ENCODE measurements at regions not wholly inside any gene's neighbourhood (a gene's known extent, or its start where the extent isn't known, plus 50 kb on each side); places are given as distances from the start of the nearest gene placed in this dataset.

GRCh38 chr6:90918361-90918760 lies 331.5 kb upstream of the MAP3K7 start:
- ATAC-seq (no peak), DNase-seq (ENCODE audit: low spot score) (no peak)

- no peak for ATAC-seq
- DNase-seq (ENCODE audit: low spot score): no peak
Observed at GRCh38 chr6:90917376-90917775, 330.5 kb upstream of the MAP3K7 start.

- ATAC-seq: no peak
- DNase-seq (ENCODE audit: low spot score): no peak
Observed at GRCh38 chr6:90916968-90917367, 330.1 kb upstream of the MAP3K7 start.

- ATAC-seq (no peak), DNase-seq (ENCODE audit: low spot score) (no peak)
Observed at GRCh38 chr6:90915224-90915915, 328.5 kb upstream of the MAP3K7 start.

- no peak for ATAC-seq
Observed at GRCh38 chr6:90914312-90914711, 327.4 kb upstream of the MAP3K7 start.

GRCh38 chr6:90913266-90913960 lies 326.5 kb upstream of the MAP3K7 start:
- DNase-seq (ENCODE audit: low spot score): no peak

More at GRCh38 chr6:90914312-90914711, 327.4 kb upstream of the MAP3K7 start:
- no peak for DNase-seq (ENCODE audit: low spot score)

GRCh38 chr6:90911642-90912041 lies 324.8 kb upstream of the MAP3K7 start:
- ATAC-seq (no peak), DNase-seq (ENCODE audit: low spot score) (no peak)

More at GRCh38 chr6:90913266-90913960, 326.5 kb upstream of the MAP3K7 start:
- ATAC-seq: no peak

- DNase-seq (ENCODE audit: low spot score) (no peak), ATAC-seq (no peak)
Observed at GRCh38 chr6:90910893-90911292, 324.0 kb upstream of the MAP3K7 start.

GRCh38 chr6:90907931-90908655 lies 321.2 kb upstream of the MAP3K7 start:
- ATAC-seq (no peak), DNase-seq (ENCODE audit: low spot score) (no peak)

GRCh38 chr6:90905351-90905750 lies 318.5 kb upstream of the MAP3K7 start:
- no peak for ATAC-seq

GRCh38 chr6:90900034-90900433 lies 313.2 kb upstream of the MAP3K7 start:
- ATAC-seq: no peak
- DNase-seq (ENCODE audit: low spot score): no peak

More at GRCh38 chr6:90905351-90905750, 318.5 kb upstream of the MAP3K7 start:
- no peak for DNase-seq (ENCODE audit: low spot score)

GRCh38 chr6:90898763-90899162 lies 311.9 kb upstream of the MAP3K7 start:
- DNase-seq (ENCODE audit: low spot score): no peak
- ATAC-seq: no peak

GRCh38 chr6:90896075-90896547 lies 309.2 kb upstream of the MAP3K7 start:
- ATAC-seq (no peak), DNase-seq (ENCODE audit: low spot score) (no peak)

- no peak for ATAC-seq
- no peak for DNase-seq (ENCODE audit: low spot score)
Observed at GRCh38 chr6:90895299-90896074, 308.6 kb upstream of the MAP3K7 start.

GRCh38 chr6:90894285-90895130 lies 307.6 kb upstream of the MAP3K7 start:
- no peak for ATAC-seq

GRCh38 chr6:90893400-90893799 lies 306.5 kb upstream of the MAP3K7 start:
- DNase-seq (ENCODE audit: low spot score) (no peak), ATAC-seq (no peak)

More at GRCh38 chr6:90894285-90895130, 307.6 kb upstream of the MAP3K7 start:
- no peak for DNase-seq (ENCODE audit: low spot score)

- DNase-seq (ENCODE audit: low spot score): no peak
- no peak for ATAC-seq
Observed at GRCh38 chr6:90892271-90892670, 305.4 kb upstream of the MAP3K7 start.

GRCh38 chr6:90891355-90891754 lies 304.5 kb upstream of the MAP3K7 start:
- no peak for DNase-seq (ENCODE audit: low spot score)
- ATAC-seq: no peak

- ATAC-seq (no peak), DNase-seq (ENCODE audit: low spot score) (no peak)
Observed at GRCh38 chr6:90890683-90891330, 303.9 kb upstream of the MAP3K7 start.
